Activated effector memory CD4-positive, alpha-beta T cell treated with anti-CD3 and anti-CD28 coated beads, Interleukin-2, amount 50 U/mL, for 16 hours (primary cell): ENCODE measurements at regions not wholly inside any gene's neighbourhood (a gene's known extent, or its start where the extent isn't known, plus 50 kb on each side); places are given as distances from the start of the nearest gene placed in this dataset.
"Not testable (repeated sequence)": the region's sequence is repeated elsewhere in the genome, so short reads cannot be mapped to it uniquely, and the experiment has no call there.

Experiments used
- DNase-seq: peaks from one replicate; pipeline ENCODE4 v3.0.0-alpha.2; 2020

GRCh38 chr13:76829572-76830327, 56.5 kb downstream of the KCTD12 start:
- DNase-seq: no peak

- no peak for DNase-seq
Measured at GRCh38 chr13:76828316-76828741, 57.9 kb downstream of the KCTD12 start.

GRCh38 chr13:76826527-76826926, 59.7 kb downstream of the KCTD12 start:
- no peak for DNase-seq

GRCh38 chr13:76825430-76825829, 60.8 kb downstream of the KCTD12 start:
- DNase-seq: no peak

GRCh38 chr13:76823969-76824368, 62.2 kb downstream of the KCTD12 start:
- DNase-seq: no peak

- no peak for DNase-seq
Measured at GRCh38 chr13:76822698-76823267, 63.4 kb downstream of the KCTD12 start.

- not testable (repeated sequence) for DNase-seq
Measured at GRCh38 chr13:76821222-76821621, 65.0 kb downstream of the KCTD12 start.

GRCh38 chr13:76820759-76821158, 65.4 kb downstream of the KCTD12 start:
- DNase-seq: no peak

GRCh38 chr13:76816394-76816793, 69.8 kb downstream of the KCTD12 start:
- no peak for DNase-seq

- no peak for DNase-seq
Measured at GRCh38 chr13:76815344-76815743, 70.9 kb downstream of the KCTD12 start.

- DNase-seq: no peak
Measured at GRCh38 chr13:76813891-76814290, 72.3 kb downstream of the KCTD12 start.

- DNase-seq: no peak
Measured at GRCh38 chr13:76813000-76813691, 73.1 kb downstream of the KCTD12 start.

- no peak for DNase-seq
Measured at GRCh38 chr13:76812206-76812897, 73.9 kb downstream of the KCTD12 start.

GRCh38 chr13:76809389-76809788, 76.8 kb downstream of the KCTD12 start:
- no peak for DNase-seq

- no peak for DNase-seq
Measured at GRCh38 chr13:76808927-76809326, 77.3 kb downstream of the KCTD12 start.

GRCh38 chr13:76804801-76805200, 81.4 kb downstream of the KCTD12 start:
- no peak for DNase-seq

GRCh38 chr13:76803831-76804230, 82.4 kb downstream of the KCTD12 start:
- DNase-seq: no peak

GRCh38 chr13:76800943-76801342, 85.3 kb downstream of the KCTD12 start:
- DNase-seq: no peak

- no peak for DNase-seq
Measured at GRCh38 chr13:76799696-76800095, 86.5 kb downstream of the KCTD12 start.

GRCh38 chr13:76798037-76798436, 88.2 kb downstream of the KCTD12 start:
- no peak for DNase-seq

- DNase-seq: no peak
Measured at GRCh38 chr13:76797361-76797760, 88.8 kb downstream of the KCTD12 start.

GRCh38 chr13:76796851-76797250, 89.4 kb downstream of the KCTD12 start:
- no peak for DNase-seq
